ENCODE measurements at regions not wholly inside any gene's neighbourhood (a gene's known extent, or its start where the extent isn't known, plus 50 kb on each side); places are given as distances from the start of the nearest gene placed in this dataset.

GRCh38 chr21:32934829-32935228 lies 90.9 kb upstream of the OLIG2 start:
- no peaks in the 10 kb centered on the region for H3K9me3 ChIP-seq (replicated peaks)
- intact Hi-C loops (cut with micrococcal nuclease) = no loop called here
- TF ChIP-seq, protein P1, sequence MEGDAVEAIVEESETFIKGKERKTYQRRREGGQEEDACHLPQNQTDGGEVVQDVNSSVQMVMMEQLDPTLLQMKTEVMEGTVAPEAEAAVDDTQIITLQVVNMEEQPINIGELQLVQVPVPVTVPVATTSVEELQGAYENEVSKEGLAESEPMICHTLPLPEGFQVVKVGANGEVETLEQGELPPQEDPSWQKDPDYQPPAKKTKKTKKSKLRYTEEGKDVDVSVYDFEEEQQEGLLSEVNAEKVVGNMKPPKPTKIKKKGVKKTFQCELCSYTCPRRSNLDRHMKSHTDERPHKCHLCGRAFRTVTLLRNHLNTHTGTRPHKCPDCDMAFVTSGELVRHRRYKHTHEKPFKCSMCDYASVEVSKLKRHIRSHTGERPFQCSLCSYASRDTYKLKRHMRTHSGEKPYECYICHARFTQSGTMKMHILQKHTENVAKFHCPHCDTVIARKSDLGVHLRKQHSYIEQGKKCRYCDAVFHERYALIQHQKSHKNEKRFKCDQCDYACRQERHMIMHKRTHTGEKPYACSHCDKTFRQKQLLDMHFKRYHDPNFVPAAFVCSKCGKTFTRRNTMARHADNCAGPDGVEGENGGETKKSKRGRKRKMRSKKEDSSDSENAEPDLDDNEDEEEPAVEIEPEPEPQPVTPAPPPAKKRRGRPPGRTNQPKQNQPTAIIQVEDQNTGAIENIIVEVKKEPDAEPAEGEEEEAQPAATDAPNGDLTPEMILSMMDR (IDR thresholded peaks at IDR 0.05; ENCODE audit: borderline replicate concordance) = no peak
- peaks cover 2% of the 10 kb centered on the region for H3K27me3 ChIP-seq (ENCODE audit: low read depth)
- no peak for DNase-seq
- no peak overlapping the region for H3K4me3 ChIP-seq
- H3K27ac ChIP-seq (replicated peaks) = no peak overlapping the region
- H3K4me1 ChIP-seq = no peaks in the 10 kb centered on the region
- no peaks in the 10 kb centered on the region for H3K36me3 ChIP-seq

DNA sequence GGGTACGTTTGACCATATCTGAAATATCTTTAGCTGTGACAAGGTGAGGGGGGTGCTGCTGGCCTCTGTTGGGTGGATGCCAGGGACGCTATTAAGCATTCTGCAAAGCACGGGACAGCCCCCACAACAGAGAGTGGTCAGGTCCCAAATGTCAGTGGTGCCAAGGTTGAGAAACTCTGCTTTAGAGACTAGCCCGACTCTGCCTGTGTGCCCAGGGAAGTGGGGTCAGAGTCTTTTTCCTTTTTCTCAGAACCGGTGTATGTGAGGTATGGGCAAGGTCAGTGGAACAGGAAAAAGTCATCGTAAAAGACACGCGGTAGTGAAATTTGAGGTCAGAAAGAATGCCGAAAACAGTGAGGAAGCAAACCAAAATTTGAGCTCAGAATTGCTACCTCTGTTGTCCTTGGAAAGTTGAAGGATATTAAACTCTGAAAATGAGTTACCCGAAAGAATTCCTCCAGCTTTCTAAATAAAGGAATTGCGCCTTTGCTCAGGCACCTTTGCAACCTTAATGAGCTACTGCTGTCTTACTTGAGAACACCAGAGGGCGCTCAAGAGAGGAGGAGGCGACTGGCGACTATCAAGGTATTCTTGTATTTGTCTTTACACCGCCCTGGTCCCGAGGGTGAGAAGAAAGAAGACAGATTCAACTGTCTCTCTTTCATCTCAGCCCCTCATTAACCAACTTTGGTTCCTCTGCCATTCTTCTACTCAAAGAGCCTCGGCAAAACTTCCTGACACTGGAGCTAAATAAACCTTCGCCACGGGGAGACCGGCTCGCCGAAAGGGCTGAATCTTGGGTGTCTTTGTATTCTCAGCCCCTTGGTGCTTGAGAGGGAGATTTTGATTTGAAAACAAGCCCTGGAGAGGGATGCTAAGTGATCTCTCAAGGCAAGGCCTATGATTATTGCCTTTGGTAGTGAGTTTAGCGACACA lies 85.4 kb upstream of the OLIG2 start:
- H3K9me3 ChIP-seq (replicated peaks) = no peaks in the 10 kb centered on the region
- no peak for DNase-seq
- intact Hi-C loops (cut with micrococcal nuclease) = loop anchor here (10.0 kb wide), 1 partner anchor 254 kb away; no protein-coding TSS in a partner anchor
- H3K27me3 ChIP-seq (ENCODE audit: low read depth) = peaks cover 8% of the 10 kb centered on the region
- H3K4me1 ChIP-seq = no peaks in the 10 kb centered on the region
- H3K36me3 ChIP-seq = no peaks in the 10 kb centered on the region
- H3K27ac ChIP-seq (replicated peaks) = no peak overlapping the region
- H3K4me3 ChIP-seq = no peak overlapping the region
- TF ChIP-seq, protein P1 (IDR thresholded peaks at IDR 0.05; ENCODE audit: borderline replicate concordance) = peak; percentile 84

DNA sequence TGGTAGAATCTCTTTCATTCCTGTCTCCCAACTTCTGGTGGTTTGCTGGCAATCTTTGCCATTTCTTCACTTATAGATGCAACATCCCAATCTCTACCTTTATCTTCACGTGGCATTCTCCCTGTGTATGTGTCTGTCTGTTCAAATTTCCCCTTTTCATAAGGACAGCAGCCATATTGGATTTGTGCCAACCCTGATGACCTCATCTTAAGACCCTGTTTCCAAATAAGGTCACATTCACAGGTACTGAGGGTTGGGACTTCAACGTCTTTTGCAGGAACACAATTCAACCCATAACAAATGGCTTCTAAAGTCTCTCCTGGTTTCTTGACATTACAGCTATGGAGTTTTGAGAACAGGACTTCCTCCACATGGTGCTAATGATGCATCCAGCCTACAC lies 84.5 kb upstream of the OLIG2 start:
- intact Hi-C loops (cut with micrococcal nuclease) = loop anchor here (10.0 kb wide), 1 partner anchor 254 kb away; no protein-coding TSS in a partner anchor
- Histone ChIP-seq H3K27me3 (ENCODE audit: low read depth) (peaks cover 8% of the 10 kb centered on the region), H3K9me3 (replicated peaks) (no peaks in the 10 kb centered on the region), H3K36me3 (no peaks in the 10 kb centered on the region), H3K4me1 (no peaks in the 10 kb centered on the region), H3K27ac (replicated peaks) (no peak overlapping the region), H3K4me3 (no peak overlapping the region)
- no peak for DNase-seq
- TF ChIP-seq, protein P1 (IDR thresholded peaks at IDR 0.05; ENCODE audit: borderline replicate concordance) = no peak

- Histone ChIP-seq H3K4me3 (no peak overlapping the region), H3K36me3 (no peaks in the 10 kb centered on the region), H3K9me3 (replicated peaks) (peaks cover 4% of the 10 kb centered on the region), H3K27ac (replicated peaks) (no peak overlapping the region), H3K27me3 (ENCODE audit: low read depth) (peaks cover 10% of the 10 kb centered on the region), H3K4me1 (no peaks in the 10 kb centered on the region)
- intact Hi-C loops (cut with micrococcal nuclease) = loop anchor here (10.0 kb wide), 1 partner anchor 248 kb away; no protein-coding TSS in a partner anchor
- DNase-seq = no peak
- TF ChIP-seq, protein P1 (IDR thresholded peaks at IDR 0.05; ENCODE audit: borderline replicate concordance) = no peak
Observed at GRCh38 chr21:32946654-32947053, 79.1 kb upstream of the OLIG2 start.

DNA sequence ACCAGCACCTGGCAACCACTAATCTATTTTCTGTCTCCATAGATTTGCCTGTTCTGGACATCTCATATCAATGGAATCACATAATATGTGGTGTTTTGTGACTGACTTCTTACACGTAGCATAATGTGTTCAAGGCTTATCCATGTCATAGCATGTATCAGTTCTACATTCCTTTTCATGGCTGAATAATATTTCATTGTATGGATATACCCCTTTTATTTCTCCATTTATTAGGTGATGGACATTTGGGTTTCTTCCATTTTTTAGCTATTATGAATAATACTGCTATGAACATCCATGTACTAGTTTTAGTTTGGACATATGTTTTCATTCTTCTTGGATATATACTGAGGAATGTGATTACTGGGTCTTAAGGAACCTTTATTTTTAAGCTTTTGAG lies 78.0 kb upstream of the OLIG2 start:
- intact Hi-C loops (cut with micrococcal nuclease) = loop anchor here (10.0 kb wide), 1 partner anchor 247 kb away; no protein-coding TSS in a partner anchor
- no peak for DNase-seq
- Histone ChIP-seq H3K4me3 (no peak overlapping the region), H3K4me1 (no peaks in the 10 kb centered on the region), H3K27me3 (ENCODE audit: low read depth) (peaks cover 20% of the 10 kb centered on the region), H3K9me3 (replicated peaks) (peaks cover 4% of the 10 kb centered on the region), H3K27ac (replicated peaks) (no peak overlapping the region), H3K36me3 (no peaks in the 10 kb centered on the region)
- TF ChIP-seq, protein P1 (IDR thresholded peaks at IDR 0.05; ENCODE audit: borderline replicate concordance) = no peak
